Central memory CD8-positive, alpha-beta T cell (primary cell): ENCODE measurements at regions not wholly inside any gene's neighbourhood (a gene's known extent, or its start where the extent isn't known, plus 50 kb on each side); places are given as distances from the start of the nearest gene placed in this dataset.

Experiments
- ATAC-seq: fragments of 150-1000 bp; cut with Tn5 transposase; replicated peaks from 2 replicates; pipeline ENCODE4 v1.10.0; 2022; ENCODE audit warnings: mild to moderate bottlenecking, moderate FRiP score, moderate number of reproducible peaks; ENCODE audit not compliant: poor library complexity, severe bottlenecking; ENCODE audit errors: extremely low read depth
- DNase-seq, 2 donors: peaks; one replicate each; pipeline ENCODE4 v3.0.0; 2021; ENCODE audit warnings: low spot score in 2 of 2
- H3K27ac Mint-ChIP-seq: one replicate; pipeline ENCODE4 v1.8.0; 2022; ENCODE audit warnings: low read depth, mild to moderate bottlenecking, moderate library complexity, mixed read lengths
- H3K27me3 Mint-ChIP-seq: one replicate; pipeline ENCODE4 v1.8.0; 2022; ENCODE audit warnings: mixed read lengths
- H3K36me3 Mint-ChIP-seq: one replicate; pipeline ENCODE4 v1.8.0; 2022; ENCODE audit warnings: mild to moderate bottlenecking, moderate library complexity, mixed read lengths; ENCODE audit not compliant: insufficient read depth
- H3K4me1 Mint-ChIP-seq: one replicate; pipeline ENCODE4 v1.8.0; 2022; ENCODE audit warnings: mixed read lengths
- H3K4me3 Mint-ChIP-seq: one replicate; pipeline ENCODE4 v1.8.0; 2022; ENCODE audit warnings: mild to moderate bottlenecking, moderate library complexity, mixed read lengths
- H3K9me3 Mint-ChIP-seq: one replicate; pipeline ENCODE4 v1.8.0; 2022; ENCODE audit warnings: mixed read lengths

- no peak overlapping the region for H3K27ac Mint-ChIP-seq
- H3K36me3 Mint-ChIP-seq, result no peaks in the 10 kb centered on the region
- no peaks in the 10 kb centered on the region for H3K4me1 Mint-ChIP-seq
- H3K9me3 Mint-ChIP-seq, result no peaks in the 10 kb centered on the region
- H3K4me3 Mint-ChIP-seq, result no peak overlapping the region
- no peak for ATAC-seq
- DNase-seq, result no peak
- H3K27me3 Mint-ChIP-seq, result peaks cover 66% of the 10 kb centered on the region
Measured at GRCh38 chr1:113185463-113186104, 112.6 kb downstream of the LRIG2 start.

- peaks cover 52% of the 10 kb centered on the region for H3K27me3 Mint-ChIP-seq
- no peaks in the 10 kb centered on the region for H3K36me3 Mint-ChIP-seq
- H3K4me1 Mint-ChIP-seq, result no peaks in the 10 kb centered on the region
- no peak overlapping the region for H3K27ac Mint-ChIP-seq
- no peak overlapping the region for H3K4me3 Mint-ChIP-seq
- ATAC-seq (no peak), DNase-seq (no peak)
- H3K9me3 Mint-ChIP-seq, result peaks cover 9% of the 10 kb centered on the region
Measured at GRCh38 chr1:113190078-113190477, 117.1 kb downstream of the LRIG2 start.

- peaks cover 50% of the 10 kb centered on the region for H3K27me3 Mint-ChIP-seq
- DNase-seq (no peak), ATAC-seq (no peak)
- no peaks in the 10 kb centered on the region for H3K4me1 Mint-ChIP-seq
- no peak overlapping the region for H3K27ac Mint-ChIP-seq
- no peaks in the 10 kb centered on the region for H3K36me3 Mint-ChIP-seq
- H3K9me3 Mint-ChIP-seq, result peaks cover 9% of the 10 kb centered on the region
- no peak overlapping the region for H3K4me3 Mint-ChIP-seq
Measured at GRCh38 chr1:113190930-113191329, 117.9 kb downstream of the LRIG2 start.

- peak; percentile 14 for ATAC-seq
- peaks cover 9% of the 10 kb centered on the region for H3K9me3 Mint-ChIP-seq
- H3K4me1 Mint-ChIP-seq, result no peaks in the 10 kb centered on the region
- no peak overlapping the region for H3K4me3 Mint-ChIP-seq
- H3K27ac Mint-ChIP-seq, result no peak overlapping the region
- no peak for DNase-seq
- peaks cover 55% of the 10 kb centered on the region for H3K27me3 Mint-ChIP-seq
- no peaks in the 10 kb centered on the region for H3K36me3 Mint-ChIP-seq
Measured at GRCh38 chr1:113191579-113192076, 118.6 kb downstream of the LRIG2 start.

- Mint-ChIP-seq H3K9me3 (peaks cover 9% of the 10 kb centered on the region), H3K27ac (no peak overlapping the region), H3K27me3 (peaks cover 55% of the 10 kb centered on the region), H3K4me3 (no peak overlapping the region), H3K4me1 (no peaks in the 10 kb centered on the region), H3K36me3 (no peaks in the 10 kb centered on the region)
- DNase-seq, result no peak
- ATAC-seq, result no peak
Measured at GRCh38 chr1:113192242-113192641, 119.2 kb downstream of the LRIG2 start.

GRCh38 chr1:113192980-113193379 is 120.0 kb downstream of the LRIG2 start:
- no peak overlapping the region for H3K4me3 Mint-ChIP-seq
- DNase-seq, result no peak
- no peak overlapping the region for H3K27ac Mint-ChIP-seq
- H3K36me3 Mint-ChIP-seq, result no peaks in the 10 kb centered on the region
- H3K9me3 Mint-ChIP-seq, result peaks cover 9% of the 10 kb centered on the region
- peaks cover 55% of the 10 kb centered on the region for H3K27me3 Mint-ChIP-seq
- no peaks in the 10 kb centered on the region for H3K4me1 Mint-ChIP-seq
- ATAC-seq, result no peak

GRCh38 chr1:113194846-113195830 is 122.1 kb downstream of the LRIG2 start:
- no peak for DNase-seq
- Mint-ChIP-seq H3K27ac (no peak overlapping the region), H3K9me3 (peaks cover 9% of the 10 kb centered on the region), H3K4me1 (no peaks in the 10 kb centered on the region), H3K27me3 (peaks cover 45% of the 10 kb centered on the region), H3K4me3 (no peak overlapping the region), H3K36me3 (no peaks in the 10 kb centered on the region)
- ATAC-seq, result no peak

GRCh38 chr1:113197719-113198330 is 124.8 kb downstream of the LRIG2 start:
- H3K9me3 Mint-ChIP-seq, result peaks cover 7% of the 10 kb centered on the region
- H3K4me3 Mint-ChIP-seq, result no peak overlapping the region
- DNase-seq (no peak), ATAC-seq (no peak)
- H3K4me1 Mint-ChIP-seq, result no peaks in the 10 kb centered on the region
- peaks cover 19% of the 10 kb centered on the region for H3K27me3 Mint-ChIP-seq
- no peaks in the 10 kb centered on the region for H3K36me3 Mint-ChIP-seq
- no peak overlapping the region for H3K27ac Mint-ChIP-seq

- no peaks in the 10 kb centered on the region for H3K4me1 Mint-ChIP-seq
- ATAC-seq, result no peak
Measured at GRCh38 chr1:113198806-113199205, 125.8 kb downstream of the LRIG2 start.

GRCh38 chr1:113199760-113200455 is 126.9 kb downstream of the LRIG2 start:
- no peak overlapping the region for H3K27ac Mint-ChIP-seq
- H3K27me3 Mint-ChIP-seq, result peaks cover 23% of the 10 kb centered on the region
- H3K4me1 Mint-ChIP-seq, result no peaks in the 10 kb centered on the region
- no peaks in the 10 kb centered on the region for H3K36me3 Mint-ChIP-seq
- ATAC-seq (no peak), DNase-seq (no peak)
- H3K9me3 Mint-ChIP-seq, result no peaks in the 10 kb centered on the region
- H3K4me3 Mint-ChIP-seq, result no peak overlapping the region

More at GRCh38 chr1:113198806-113199205, 125.8 kb downstream of the LRIG2 start:
- Mint-ChIP-seq H3K27me3 (peaks cover 12% of the 10 kb centered on the region), H3K9me3 (no peaks in the 10 kb centered on the region), H3K4me3 (no peak overlapping the region), H3K36me3 (no peaks in the 10 kb centered on the region), H3K27ac (no peak overlapping the region)
- DNase-seq, result no peak

- no peaks in the 10 kb centered on the region for H3K4me1 Mint-ChIP-seq
- no peaks in the 10 kb centered on the region for H3K36me3 Mint-ChIP-seq
- ATAC-seq (no peak), DNase-seq (no peak)
- peaks cover 30% of the 10 kb centered on the region for H3K27me3 Mint-ChIP-seq
- no peak overlapping the region for H3K27ac Mint-ChIP-seq
- H3K4me3 Mint-ChIP-seq, result no peak overlapping the region
- no peaks in the 10 kb centered on the region for H3K9me3 Mint-ChIP-seq
Measured at GRCh38 chr1:113201560-113201959, 128.6 kb downstream of the LRIG2 start.
